ENCODE measurements at regions not wholly inside any gene's neighbourhood (a gene's known extent, or its start where the extent isn't known, plus 50 kb on each side); places are given as distances from the start of the nearest gene placed in this dataset.
A peak's percentile ranks its signal among the peaks of the same experiment; 100 is the strongest.

GRCh38 chr6:25223490-25223991, 55.6 kb upstream of the CARMIL1 start:
- peak; percentile 32 to 41 for DNase-seq (ENCODE audit: low read depth in 2 of 2)

GRCh38 chr6:25224242-25224641, 54.9 kb upstream of the CARMIL1 start:
- no peak for DNase-seq (ENCODE audit: low read depth in 2 of 2)

- no peak for DNase-seq (ENCODE audit: low read depth in 2 of 2)
These were observed 51.3 kb upstream of the CARMIL1 start for GRCh38 chr6:25227854-25228253.
